Pancreas (tissue), 10 donors: ENCODE measurements at regions not wholly inside any gene's neighbourhood (a gene's known extent, or its start where the extent isn't known, plus 50 kb on each side); places are given as distances from the start of the nearest gene placed in this dataset.

Experiments
- ATAC-seq, 4 donors: fragments of 200-7000 bp; cut with Tn5 transposase; one replicate each; pipeline versions ENCODE4 v1.8.0 to v1.9.1; 2020; ENCODE audit warnings: mild to moderate bottlenecking in 4 of 4, moderate library complexity in 4 of 4
- DNase-seq, 6 donors: peaks; one replicate each; pipeline ENCODE4 v3.0.0-alpha.2; 2020
- FAIRE-seq: peaks from 2 replicates; lab custom pipeline; 2012; peaks lifted over from hg19 to GRCh38; lab: Jason Lieb, UNC
- H3K27ac ChIP-seq, 4 donors: fragments of 200-600 bp; sonication (generic); 1 replicate in 3 of 4; 2 replicates in 1 of 4; pipeline versions ENCODE4 v1.5.0 to v1.8.0; 2020
- H3K27me3 ChIP-seq, 4 donors: fragments of 200-600 bp; one replicate each; pipeline ENCODE4 v1.8.0; 2021
- H3K36me3 ChIP-seq, 3 donors: fragments of 200-600 bp; sonication (generic) in 1 of 3; one replicate each; pipeline versions ENCODE4 v1.5.0 to v1.8.0; 2020 to 2021
- H3K4me1 ChIP-seq, 3 donors: fragments of 200-600 bp; one replicate each; pipeline ENCODE4 v1.8.0; 2021
- H3K4me3 ChIP-seq, 4 donors: fragments of 200-600 bp; sonication (generic) in 2 of 4; one replicate each; pipeline versions ENCODE4 v1.5.0 to v1.8.0; 2020 to 2021
- H3K9me3 ChIP-seq, 4 donors: fragments of 200-600 bp; one replicate each; pipeline ENCODE4 v1.8.0; 2021
- CTCF ChIP-seq, 4 donors: fragments of 200-600 bp; sonication (generic) in 3 of 4; IDR thresholded peaks; one replicate each; pipeline versions ENCODE4 v1.5.0 to v1.8.0; 2021; ENCODE audit warnings: antibody characterized with exemption in 4 of 4
- WGBS, 2 donors: extraction: QIAGEN DNeasy Blood & Tissue Kit; methylation state at CpG; one replicate each; pipeline ENCODE4 v1.1.7; 2013; 5-methylcytosine and 5-hydroxymethylcytosine counted together
- intact Hi-C, 3 donors: fragments of 100-400 bp; cut with DNase I; formaldehyde crosslinking; loops; one replicate each; pipeline versions ENCODE4 v1.11.1 to v1.14.2; 2022
- donor health status: healthy with polysubstance abuse.
- donor health status: DM: no; HTN: no; CAD: no; lungs with moderate emphysema.
- donor health status: DM: no; HTN: no; CAD: no.
- donor health status: control.
- donor health status: control.
- donor health status: Bipolar disorder and iron deficiency.
- donor health status: DM: yes; HTN: yes; CAD: no.
- donor health status: DM: no; HTN: no; CAD: no.
- donor health status: DM: no; HTN: no; CAD: no.
- donor health status: DM: yes; HTN: yes; CAD: no.

GRCh38 chr21:16034446-16035190, 304.8 kb downstream of the USP25 start:
- ATAC-seq (no peak), DNase-seq (no peak), FAIRE-seq (no peak)
- Histone ChIP-seq H3K27me3 (no peaks in the 10 kb centered on the region), H3K4me1 (no peaks in the 10 kb centered on the region), H3K4me3 (no peak overlapping the region), H3K27ac (no peak overlapping the region), H3K9me3 (no peaks in the 10 kb centered on the region), H3K36me3 (no peaks in the 10 kb centered on the region)
- intact Hi-C loops: no loop called here
- TF ChIP-seq CTCF (IDR thresholded peaks at IDR 0.05): no peak
- WGBS, 2 donors: 0 to 30% methylated on average over 1 of the region's 1 CpG

- intact Hi-C loops: no loop called here
- H3K27me3 ChIP-seq: no peaks in the 10 kb centered on the region
- H3K4me3 ChIP-seq: no peak overlapping the region
- H3K36me3 ChIP-seq: no peaks in the 10 kb centered on the region
- no peak for TF ChIP-seq CTCF (IDR thresholded peaks at IDR 0.05)
- FAIRE-seq (no peak), ATAC-seq (no peak), DNase-seq (no peak)
- H3K4me1 ChIP-seq: no peaks in the 10 kb centered on the region
- H3K27ac ChIP-seq: no peak overlapping the region
- WGBS, 2 donors: 58 to 65% methylated on average over 5 of the region's 5 CpGs
- H3K9me3 ChIP-seq: no peaks in the 10 kb centered on the region
Observed at GRCh38 chr21:16037421-16037955, 307.7 kb downstream of the USP25 start.

GRCh38 chr21:16040601-16041000, 310.8 kb downstream of the USP25 start:
- FAIRE-seq: no peak
- Histone ChIP-seq H3K27ac (no peak overlapping the region), H3K9me3 (no peaks in the 10 kb centered on the region), H3K4me3 (no peak overlapping the region), H3K27me3 (no peaks in the 10 kb centered on the region), H3K4me1 (no peaks in the 10 kb centered on the region), H3K36me3 (no peaks in the 10 kb centered on the region)
- DNase-seq: no peak
- WGBS, 2 donors: 65 to 73% methylated on average over 3 of the region's 3 CpGs
- no peak for TF ChIP-seq CTCF (IDR thresholded peaks at IDR 0.05)
- no peak for ATAC-seq
- intact Hi-C loops: no loop called here

GRCh38 chr21:16044676-16045075, 314.9 kb downstream of the USP25 start:
- Histone ChIP-seq H3K4me1 (no peaks in the 10 kb centered on the region), H3K27me3 (no peaks in the 10 kb centered on the region), H3K36me3 (no peaks in the 10 kb centered on the region), H3K4me3 (no peak overlapping the region), H3K9me3 (no peaks in the 10 kb centered on the region), H3K27ac (no peak overlapping the region)
- no peak for FAIRE-seq
- no peak for DNase-seq
- intact Hi-C loops: no loop called here
- TF ChIP-seq CTCF (IDR thresholded peaks at IDR 0.05): no peak
- ATAC-seq: no peak

- no peaks in the 10 kb centered on the region for H3K4me1 ChIP-seq
- H3K9me3 ChIP-seq: no peaks in the 10 kb centered on the region
- DNase-seq (no peak), FAIRE-seq (no peak), ATAC-seq (no peak)
- H3K4me3 ChIP-seq: no peak overlapping the region
- 70 to 85% methylated on average over 5 of the region's 5 CpGs for WGBS, 2 donors
- H3K27ac ChIP-seq: no peak overlapping the region
- H3K27me3 ChIP-seq: no peaks in the 10 kb centered on the region
- intact Hi-C loops: no loop called here
- TF ChIP-seq CTCF (IDR thresholded peaks at IDR 0.05): no peak
- H3K36me3 ChIP-seq: no peaks in the 10 kb centered on the region
Observed at GRCh38 chr21:16046656-16047330, 317.0 kb downstream of the USP25 start.
